ENCODE measurements at regions not wholly inside any gene's neighbourhood (a gene's known extent, or its start where the extent isn't known, plus 50 kb on each side); places are given as distances from the start of the nearest gene placed in this dataset.

GRCh38 chr16:9597967-9598730 is 506.7 kb downstream of the HAPSTR1 start:
- DNase-seq (ENCODE audit: low read depth), result no peak
- TF ChIP-seq CTCF (IDR thresholded peaks at IDR 0.05; ENCODE audit: insufficient read depth, low read length), result no peak
- no peak overlapping the region for H3K4me3 ChIP-seq (ENCODE audit: low read depth, low read length)

GRCh38 chr16:9598731-9599083 is 507.3 kb downstream of the HAPSTR1 start:
- H3K4me3 ChIP-seq (ENCODE audit: low read depth, low read length), result no peak overlapping the region
- DNase-seq (ENCODE audit: low read depth), result no peak
- no peak for TF ChIP-seq CTCF (IDR thresholded peaks at IDR 0.05; ENCODE audit: insufficient read depth, low read length)

- no peak for TF ChIP-seq CTCF (IDR thresholded peaks at IDR 0.05; ENCODE audit: insufficient read depth, low read length)
- no peak for DNase-seq (ENCODE audit: low read depth)
- no peak overlapping the region for H3K4me3 ChIP-seq (ENCODE audit: low read depth, low read length)
Measured at GRCh38 chr16:9599415-9600120, 508.1 kb downstream of the HAPSTR1 start.

DNA sequence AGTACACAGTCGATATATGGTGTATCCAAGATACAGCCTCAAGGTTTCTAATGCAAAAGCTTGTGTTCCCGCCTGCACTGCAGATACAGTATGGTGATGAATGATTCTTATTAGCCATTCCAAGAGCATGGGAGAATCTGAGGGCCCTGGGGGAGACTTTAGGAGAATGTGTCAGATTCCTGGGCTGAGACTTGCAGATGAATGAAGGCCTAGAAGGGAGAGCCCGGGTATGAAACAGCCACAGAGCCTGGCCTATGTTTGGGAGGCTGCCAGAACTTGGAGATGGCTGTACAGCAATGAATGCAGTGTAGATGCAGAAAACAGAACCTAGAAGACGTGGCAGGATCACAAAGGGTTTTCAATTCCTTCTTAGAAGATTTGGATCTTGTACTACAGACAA is 510.7 kb downstream of the HAPSTR1 start:
- no peak for TF ChIP-seq CTCF (IDR thresholded peaks at IDR 0.05; ENCODE audit: insufficient read depth, low read length)
- DNase-seq (ENCODE audit: low read depth), result no peak
- H3K4me3 ChIP-seq (ENCODE audit: low read depth, low read length), result no peak overlapping the region

DNA sequence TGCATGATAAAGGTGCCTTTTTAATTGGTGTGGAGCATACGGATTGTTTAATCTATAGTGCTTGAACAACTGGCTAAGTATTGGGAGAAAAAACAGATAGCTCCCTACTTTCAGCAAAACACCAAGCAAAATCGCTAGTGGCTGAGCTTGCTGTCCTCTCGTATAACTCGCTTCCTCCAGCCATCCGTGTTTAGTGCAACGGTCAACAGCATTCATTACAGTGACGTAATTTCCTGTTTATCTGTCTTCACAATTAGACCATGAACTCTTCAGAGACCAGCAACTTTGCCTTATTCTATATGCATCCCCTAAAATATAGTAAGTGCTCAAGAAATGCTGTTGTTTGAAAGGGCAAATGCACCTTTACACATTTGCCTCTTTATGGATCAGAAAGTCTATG is 511.9 kb downstream of the HAPSTR1 start:
- no peak for DNase-seq (ENCODE audit: low read depth)
- TF ChIP-seq CTCF (IDR thresholded peaks at IDR 0.05; ENCODE audit: insufficient read depth, low read length), result no peak
- no peak overlapping the region for H3K4me3 ChIP-seq (ENCODE audit: low read depth, low read length)

DNA sequence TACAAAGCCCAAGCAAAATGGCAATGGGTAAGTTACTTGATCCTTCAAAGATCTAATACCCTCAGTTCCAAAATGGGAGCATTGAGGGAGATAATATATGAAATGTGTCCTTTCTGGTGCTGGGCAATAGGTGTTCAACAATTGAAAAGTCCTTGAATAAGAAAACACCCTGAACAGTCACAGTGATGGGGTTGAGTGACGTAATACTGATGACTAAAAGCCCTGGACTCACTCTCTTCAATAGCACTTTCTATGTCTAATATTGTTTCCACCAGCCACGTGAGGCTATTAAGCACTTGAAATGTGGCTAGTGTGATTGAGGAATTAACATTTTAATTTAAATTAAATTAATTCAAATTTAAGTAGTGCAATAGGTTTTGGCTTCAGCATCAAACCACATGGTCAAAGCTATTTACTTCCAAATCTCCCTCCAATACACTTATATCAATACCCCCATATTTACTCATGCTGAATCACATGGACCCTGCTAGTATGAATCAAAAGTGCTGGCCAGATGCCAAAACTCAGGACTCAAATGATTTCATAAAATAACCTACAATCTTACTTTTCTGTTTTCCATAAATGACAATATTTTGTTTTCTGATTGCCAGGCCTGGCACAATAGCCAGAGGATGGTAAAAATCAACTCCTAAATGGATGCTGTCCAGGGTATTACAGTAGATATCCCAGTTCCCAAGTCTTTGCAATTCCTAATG is 516.2 kb downstream of the HAPSTR1 start:
- no peak overlapping the region for H3K4me3 ChIP-seq (ENCODE audit: low read depth, low read length)
- DNase-seq (ENCODE audit: low read depth), result no peak
- no peak for TF ChIP-seq CTCF (IDR thresholded peaks at IDR 0.05; ENCODE audit: insufficient read depth, low read length)

Measured in fibroblast of the aortic adventitia (primary cell).